ENCODE measurements at regions not wholly inside any gene's neighbourhood (a gene's known extent, or its start where the extent isn't known, plus 50 kb on each side); places are given as distances from the start of the nearest gene placed in this dataset.

DNA sequence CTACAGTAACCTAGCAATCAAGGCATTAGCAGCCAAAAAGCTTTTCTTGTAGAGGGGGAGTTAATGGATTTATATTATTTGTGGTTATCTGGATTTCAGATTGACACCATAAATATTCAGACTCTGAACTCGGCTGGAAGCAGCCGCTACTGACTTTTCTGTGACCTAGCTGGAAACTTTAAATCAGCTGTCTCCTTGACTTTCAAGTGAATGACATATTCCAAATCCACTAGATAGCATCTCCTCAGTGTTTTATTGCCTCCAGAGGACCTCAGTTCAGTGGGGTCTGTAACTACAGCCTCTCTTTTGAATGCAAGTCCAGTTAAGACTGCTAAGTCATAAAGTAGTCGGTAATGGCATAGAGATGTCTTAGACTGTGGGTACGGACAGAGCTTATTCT, 448.5 kb downstream of the NUF2 start:
- ChIA-PET CTCF (no interaction called here), POLR2A (no interaction called here)
- TF ChIP-seq, protein P1, sequence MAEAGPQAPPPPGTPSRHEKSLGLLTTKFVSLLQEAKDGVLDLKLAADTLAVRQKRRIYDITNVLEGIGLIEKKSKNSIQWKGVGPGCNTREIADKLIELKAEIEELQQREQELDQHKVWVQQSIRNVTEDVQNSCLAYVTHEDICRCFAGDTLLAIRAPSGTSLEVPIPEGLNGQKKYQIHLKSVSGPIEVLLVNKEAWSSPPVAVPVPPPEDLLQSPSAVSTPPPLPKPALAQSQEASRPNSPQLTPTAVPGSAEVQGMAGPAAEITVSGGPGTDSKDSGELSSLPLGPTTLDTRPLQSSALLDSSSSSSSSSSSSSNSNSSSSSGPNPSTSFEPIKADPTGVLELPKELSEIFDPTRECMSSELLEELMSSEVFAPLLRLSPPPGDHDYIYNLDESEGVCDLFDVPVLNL (CRISPR knock-in tag; IDR thresholded peaks at IDR 0.05; ENCODE audit: borderline replicate concordance, low read depth) = no peak
- TF ChIP-seq GTF2I (CRISPR knock-in tag; conservative IDR thresholded peaks at IDR 0.05) = no peak
- TF ChIP-seq ZBTB43 (CRISPR knock-in tag; IDR thresholded peaks at IDR 0.05) = no peak
- TF ChIP-seq, protein P2, sequence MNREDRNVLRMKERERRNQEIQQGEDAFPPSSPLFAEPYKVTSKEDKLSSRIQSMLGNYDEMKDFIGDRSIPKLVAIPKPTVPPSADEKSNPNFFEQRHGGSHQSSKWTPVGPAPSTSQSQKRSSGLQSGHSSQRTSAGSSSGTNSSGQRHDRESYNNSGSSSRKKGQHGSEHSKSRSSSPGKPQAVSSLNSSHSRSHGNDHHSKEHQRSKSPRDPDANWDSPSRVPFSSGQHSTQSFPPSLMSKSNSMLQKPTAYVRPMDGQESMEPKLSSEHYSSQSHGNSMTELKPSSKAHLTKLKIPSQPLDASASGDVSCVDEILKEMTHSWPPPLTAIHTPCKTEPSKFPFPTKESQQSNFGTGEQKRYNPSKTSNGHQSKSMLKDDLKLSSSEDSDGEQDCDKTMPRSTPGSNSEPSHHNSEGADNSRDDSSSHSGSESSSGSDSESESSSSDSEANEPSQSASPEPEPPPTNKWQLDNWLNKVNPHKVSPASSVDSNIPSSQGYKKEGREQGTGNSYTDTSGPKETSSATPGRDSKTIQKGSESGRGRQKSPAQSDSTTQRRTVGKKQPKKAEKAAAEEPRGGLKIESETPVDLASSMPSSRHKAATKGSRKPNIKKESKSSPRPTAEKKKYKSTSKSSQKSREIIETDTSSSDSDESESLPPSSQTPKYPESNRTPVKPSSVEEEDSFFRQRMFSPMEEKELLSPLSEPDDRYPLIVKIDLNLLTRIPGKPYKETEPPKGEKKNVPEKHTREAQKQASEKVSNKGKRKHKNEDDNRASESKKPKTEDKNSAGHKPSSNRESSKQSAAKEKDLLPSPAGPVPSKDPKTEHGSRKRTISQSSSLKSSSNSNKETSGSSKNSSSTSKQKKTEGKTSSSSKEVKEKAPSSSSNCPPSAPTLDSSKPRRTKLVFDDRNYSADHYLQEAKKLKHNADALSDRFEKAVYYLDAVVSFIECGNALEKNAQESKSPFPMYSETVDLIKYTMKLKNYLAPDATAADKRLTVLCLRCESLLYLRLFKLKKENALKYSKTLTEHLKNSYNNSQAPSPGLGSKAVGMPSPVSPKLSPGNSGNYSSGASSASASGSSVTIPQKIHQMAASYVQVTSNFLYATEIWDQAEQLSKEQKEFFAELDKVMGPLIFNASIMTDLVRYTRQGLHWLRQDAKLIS (CRISPR knock-in tag; IDR thresholded peaks at IDR 0.05; ENCODE audit: borderline replicate concordance) = no peak
- no peak for TF ChIP-seq STAT6 (CRISPR knock-in tag; conservative IDR thresholded peaks at IDR 0.05; ENCODE audit: low read depth)
- no peak for TF ChIP-seq SP1 (CRISPR knock-in tag; conservative IDR thresholded peaks at IDR 0.05)
- no peak for TF ChIP-seq OVOL2 (CRISPR knock-in tag; IDR thresholded peaks at IDR 0.05; ENCODE audit: borderline replicate concordance)
- no peak for TF ChIP-seq NFE2L1 (CRISPR knock-in tag; IDR thresholded peaks at IDR 0.05)
- TF ChIP-seq JAZF1 (CRISPR knock-in tag; IDR thresholded peaks at IDR 0.05) = no peak
- TF ChIP-seq ZNF138 (CRISPR knock-in tag; conservative IDR thresholded peaks at IDR 0.05) = no peak
- no peak for TF ChIP-seq IRF2 (CRISPR knock-in tag; IDR thresholded peaks at IDR 0.05; ENCODE audit: borderline replicate concordance, low read depth)
- H3K4me3 Mint-ChIP-seq = no peak overlapping the region
- H3K27me3 Mint-ChIP-seq (ENCODE audit: low read depth) = no peaks in the 10 kb centered on the region
- peaks cover 7% of the 10 kb centered on the region for H3K4me1 Mint-ChIP-seq
- ATAC-seq (no peak), DNase-seq (ENCODE audit: low spot score) (no peak)
- no peaks in the 10 kb centered on the region for H3K36me3 Mint-ChIP-seq
- no peak overlapping the region for H3K27ac Mint-ChIP-seq
- H3K9me3 Mint-ChIP-seq = peaks cover 4% of the 10 kb centered on the region

DNA sequence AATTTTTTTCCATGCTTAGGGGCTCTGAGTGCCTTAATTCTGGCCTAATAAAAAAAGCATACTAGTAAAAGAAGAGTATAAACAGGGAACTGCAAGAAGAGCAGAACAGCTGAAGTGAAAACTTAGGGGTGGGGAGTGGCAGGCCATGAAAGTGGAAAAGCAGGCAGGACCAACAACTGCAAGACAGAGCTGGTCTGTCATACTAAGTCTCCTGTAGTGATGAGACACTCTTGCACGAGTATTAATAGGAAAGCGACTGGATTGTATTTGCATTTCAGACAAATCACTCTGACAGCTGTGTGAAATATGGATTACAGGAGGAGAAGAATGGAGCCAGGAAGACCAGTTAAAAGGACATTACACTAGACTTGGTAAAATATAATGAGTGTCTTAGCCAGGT, 449.9 kb downstream of the NUF2 start:
- ATAC-seq = no peak
- Mint-ChIP-seq H3K27me3 (ENCODE audit: low read depth) (no peaks in the 10 kb centered on the region), H3K9me3 (no peaks in the 10 kb centered on the region), H3K4me1 (peaks cover 12% of the 10 kb centered on the region), H3K36me3 (no peaks in the 10 kb centered on the region), H3K27ac (no peak overlapping the region), H3K4me3 (no peak overlapping the region)
- ChIA-PET CTCF (no interaction called here), POLR2A (no interaction called here)
- TF ChIP-seq FOXJ3 (CRISPR knock-in tag; IDR thresholded peaks at IDR 0.05; ENCODE audit: borderline replicate concordance) (no peak), TP53 (CRISPR knock-in tag; IDR thresholded peaks at IDR 0.05) (no peak), PRRX2 (CRISPR knock-in tag; IDR thresholded peaks at IDR 0.05) (no peak), ZSCAN18 (CRISPR knock-in tag; IDR thresholded peaks at IDR 0.05) (no peak), SOX15 (CRISPR knock-in tag; IDR thresholded peaks at IDR 0.05) (no peak), STAT6 (CRISPR knock-in tag; conservative IDR thresholded peaks at IDR 0.05; ENCODE audit: low read depth) (no peak), GRHL2 (CRISPR knock-in tag; IDR thresholded peaks at IDR 0.05; ENCODE audit: insufficient replicate concordance, severe bottlenecking) (no peak), RORB (CRISPR knock-in tag; IDR thresholded peaks at IDR 0.05) (no peak), ZBTB21 (CRISPR knock-in tag; IDR thresholded peaks at IDR 0.05; ENCODE audit: borderline replicate concordance) (no peak), ZNF671 (CRISPR knock-in tag; IDR thresholded peaks at IDR 0.05) (no peak), EMX1 (CRISPR knock-in tag; IDR thresholded peaks at IDR 0.05) (no peak), FOXK1 (CRISPR knock-in tag; IDR thresholded peaks at IDR 0.05) (no peak), ZNF121 (CRISPR knock-in tag; IDR thresholded peaks at IDR 0.05) (no peak), NFE2L1 (CRISPR knock-in tag; IDR thresholded peaks at IDR 0.05) (no peak), ETV6 (CRISPR knock-in tag; IDR thresholded peaks at IDR 0.05) (no peak)
- DNase-seq (ENCODE audit: low spot score) = no peak

All from WTC11 (cell line).